HG02943 (cell line): ENCODE measurements at regions not wholly inside any gene's neighbourhood (a gene's known extent, or its start where the extent isn't known, plus 50 kb on each side); places are given as distances from the start of the nearest gene placed in this dataset.

Experiments used
- ATAC-seq: cut with Tn5 transposase; IDR thresholded peaks from one replicate; pipeline ENCODE4 v1.9.1; 2021; ENCODE audit warnings: mild to moderate bottlenecking, low read depth, moderate library complexity; ENCODE audit not compliant: unreplicated experiment

GRCh38 chr4:138927072-138927471, 88.5 kb upstream of the NOCT start:
- no peak for ATAC-seq

- ATAC-seq, result no peak
Observed at GRCh38 chr4:138925495-138925894, 90.1 kb upstream of the NOCT start.

DNA sequence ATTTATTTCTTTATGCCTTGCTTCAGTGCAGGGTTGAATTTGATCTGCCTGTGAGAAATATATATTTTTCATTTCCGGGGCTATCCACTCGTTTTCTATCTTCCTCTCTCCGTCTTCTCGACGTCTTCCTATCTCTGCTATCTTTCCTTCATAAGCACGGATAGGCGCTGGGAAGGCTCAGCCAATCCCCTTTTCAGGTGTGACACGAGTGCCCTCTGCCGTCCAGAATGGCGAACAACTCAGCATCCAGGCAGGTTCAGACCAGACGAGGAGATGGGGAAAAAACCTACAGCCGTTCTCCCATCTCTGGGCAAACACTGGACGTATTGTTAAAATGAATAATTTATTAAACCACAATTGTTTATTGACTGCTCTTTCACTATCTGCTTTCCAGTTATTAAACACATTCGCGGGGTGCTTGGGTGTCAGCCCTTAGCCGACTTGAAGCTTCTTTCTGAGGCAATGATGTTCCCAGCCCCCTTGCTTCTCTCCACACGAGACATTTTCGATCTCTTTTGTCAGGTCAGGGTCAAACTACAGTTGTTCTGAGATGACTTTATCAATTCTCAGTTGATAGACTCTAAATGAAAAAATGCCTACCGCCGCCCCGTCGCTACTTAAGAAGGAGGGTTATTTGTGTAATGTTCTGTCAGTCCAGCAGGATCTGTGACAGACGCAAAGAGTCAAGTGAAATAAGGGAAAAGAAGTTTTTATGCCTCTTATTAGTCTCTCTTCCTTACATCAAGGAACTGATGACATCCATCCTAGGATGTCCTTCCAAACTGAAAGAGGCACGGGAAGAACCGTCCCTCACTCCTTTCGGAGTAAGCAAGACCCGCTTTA, 96.3 kb upstream of the NOCT start:
- ATAC-seq, result no peak

DNA sequence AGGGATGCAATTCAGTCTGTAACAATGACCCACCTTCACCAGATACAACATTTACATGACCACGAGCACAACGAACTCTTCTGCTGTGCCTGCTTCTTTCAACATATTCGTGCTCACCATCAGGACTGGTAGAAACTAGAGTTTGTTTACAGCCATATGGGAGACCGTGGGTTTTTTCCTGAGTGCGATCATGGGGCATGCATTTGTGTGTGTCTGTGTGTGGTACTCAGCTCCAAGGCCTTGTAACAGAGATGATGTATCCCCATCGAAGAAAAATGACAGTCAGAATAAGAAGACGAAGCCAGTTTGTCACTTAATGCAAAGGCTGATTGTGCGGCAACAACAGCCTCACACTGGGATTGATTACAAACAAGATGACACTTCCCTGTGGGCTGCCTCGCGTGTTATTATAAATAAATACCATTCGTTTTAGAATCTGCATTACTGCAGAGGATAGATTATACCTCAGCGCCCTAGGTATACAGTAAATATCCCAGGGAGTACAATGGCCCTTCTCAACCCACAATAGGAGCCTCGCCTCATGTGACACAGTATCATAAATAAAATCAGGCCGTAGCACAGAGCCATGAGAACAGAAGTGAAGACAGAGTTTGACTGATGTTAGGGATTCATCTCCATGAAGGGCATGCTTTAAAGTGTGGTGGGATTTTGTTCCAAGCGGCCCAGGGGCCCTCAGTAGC, 97.3 kb upstream of the NOCT start:
- no peak for ATAC-seq

- no peak for ATAC-seq
Observed at GRCh38 chr4:138916763-138917162, 98.8 kb upstream of the NOCT start.

DNA sequence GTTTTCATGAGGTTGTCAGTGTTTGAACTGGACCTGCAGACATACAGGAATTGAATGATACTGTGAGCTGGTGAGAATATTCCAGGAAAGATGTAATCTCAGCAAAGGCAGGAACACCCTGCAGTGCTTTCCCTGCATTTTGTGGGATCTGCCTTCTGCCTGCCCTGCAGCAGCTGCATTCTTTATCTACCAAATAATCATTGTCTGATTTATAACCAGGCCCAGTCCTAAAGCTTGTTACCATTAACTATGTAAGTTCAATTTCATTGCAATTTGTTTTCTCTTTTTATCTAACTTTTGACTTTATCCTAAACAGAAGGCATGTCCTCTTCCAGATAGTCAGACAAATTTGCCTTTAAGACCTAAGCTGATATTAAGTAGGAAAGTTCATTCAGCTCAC, 99.8 kb upstream of the NOCT start:
- ATAC-seq, result no peak

GRCh38 chr4:138912704-138913340, 102.8 kb upstream of the NOCT start:
- ATAC-seq, result no peak

DNA sequence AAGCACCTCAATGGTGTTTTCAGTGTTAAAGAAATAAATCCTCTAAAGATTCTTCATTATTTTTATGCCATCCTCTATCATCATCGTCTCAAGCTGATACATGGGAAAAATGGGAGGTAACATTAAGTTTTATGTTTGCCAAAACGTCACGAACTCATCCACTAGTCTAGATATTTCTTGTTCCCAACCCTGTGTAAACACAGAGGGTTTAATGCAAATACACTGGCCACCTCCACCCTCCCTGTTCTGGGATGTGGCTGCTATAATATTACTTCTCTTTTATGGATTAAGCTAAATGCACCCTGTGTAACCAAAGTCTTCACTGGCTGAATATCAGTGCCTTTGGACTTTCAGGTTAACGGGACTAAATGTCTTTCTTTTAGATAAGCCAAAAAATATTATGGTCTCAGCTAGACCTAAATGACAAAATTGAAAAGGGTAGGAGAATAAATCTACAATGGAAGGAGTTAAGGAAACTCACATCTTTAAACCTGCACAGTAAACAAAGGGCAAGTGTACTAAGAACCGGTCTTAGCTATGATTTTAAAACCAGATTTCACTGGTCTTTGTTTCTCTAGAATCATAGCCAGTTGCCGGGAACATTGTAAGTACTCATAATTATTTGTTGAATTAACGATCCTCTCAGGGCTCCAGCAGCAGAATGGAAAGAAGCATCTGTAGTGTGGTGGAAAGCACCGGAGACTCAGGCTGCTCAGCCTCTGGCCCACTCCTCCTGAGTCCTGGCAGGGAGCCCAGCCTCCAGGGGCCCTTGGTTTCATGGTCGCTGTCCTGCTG, 103.5 kb upstream of the NOCT start:
- no peak for ATAC-seq

GRCh38 chr4:138910914-138911336, 104.7 kb upstream of the NOCT start:
- ATAC-seq, result no peak

GRCh38 chr4:138910195-138910913, 105.2 kb upstream of the NOCT start:
- no peak for ATAC-seq

DNA sequence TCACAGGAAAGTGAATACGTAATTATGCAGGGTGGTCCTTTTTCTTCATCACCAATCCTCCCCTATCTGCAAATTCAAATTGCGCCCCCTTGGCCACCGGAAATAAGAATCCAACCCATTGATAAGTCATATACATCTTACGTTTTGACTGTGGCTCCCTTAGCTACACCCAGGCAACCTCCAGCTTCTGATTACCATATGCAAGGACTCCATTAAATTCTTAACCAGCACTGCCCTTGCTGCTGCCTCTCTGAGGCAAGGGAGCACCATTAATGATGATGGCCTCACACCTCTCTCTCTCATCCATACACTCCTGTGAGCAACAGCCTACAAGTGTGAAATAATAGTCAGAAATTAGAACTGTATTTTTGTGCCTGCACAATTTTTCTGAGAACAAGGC, 106.0 kb upstream of the NOCT start:
- no peak for ATAC-seq

DNA sequence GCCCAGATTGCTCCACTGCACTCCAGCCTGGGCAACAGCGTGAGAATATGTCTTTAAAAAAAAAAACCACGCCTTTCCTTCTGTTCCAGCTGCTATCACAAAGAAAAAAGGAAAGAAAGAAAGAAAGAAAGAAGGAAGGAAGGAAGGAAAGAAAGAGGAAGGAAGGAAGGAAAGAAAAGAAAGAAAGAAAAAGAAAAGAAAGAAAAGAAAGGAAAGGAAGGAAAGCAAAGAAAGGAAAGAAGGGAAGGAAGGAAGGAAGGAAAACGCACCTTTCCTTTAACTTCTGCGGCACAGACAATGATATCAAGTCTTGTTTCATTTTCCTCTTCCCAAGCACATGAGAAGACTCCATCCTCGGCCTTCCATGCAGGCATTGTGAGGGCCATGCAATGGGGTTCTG, 107.4 kb upstream of the NOCT start:
- ATAC-seq, result no peak

DNA sequence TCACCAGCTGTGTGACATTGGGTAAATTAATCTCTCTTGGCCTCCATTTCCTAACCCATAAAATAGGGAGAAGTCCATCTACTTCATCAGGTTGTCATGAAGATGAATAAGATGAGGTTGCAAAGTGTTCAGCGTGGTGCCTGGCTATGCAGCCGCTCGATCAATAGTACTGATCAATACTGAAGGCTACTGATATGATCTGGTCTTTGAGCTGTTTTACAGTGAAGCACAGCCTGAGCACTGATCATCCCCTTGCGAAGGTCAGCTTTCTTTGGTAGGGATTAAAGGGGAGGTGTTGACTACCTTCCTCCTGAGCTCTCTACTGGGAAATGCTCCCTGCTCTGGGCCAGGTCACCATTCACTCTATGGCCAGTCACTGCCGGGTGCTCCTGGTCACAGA, 108.4 kb upstream of the NOCT start:
- no peak for ATAC-seq

DNA sequence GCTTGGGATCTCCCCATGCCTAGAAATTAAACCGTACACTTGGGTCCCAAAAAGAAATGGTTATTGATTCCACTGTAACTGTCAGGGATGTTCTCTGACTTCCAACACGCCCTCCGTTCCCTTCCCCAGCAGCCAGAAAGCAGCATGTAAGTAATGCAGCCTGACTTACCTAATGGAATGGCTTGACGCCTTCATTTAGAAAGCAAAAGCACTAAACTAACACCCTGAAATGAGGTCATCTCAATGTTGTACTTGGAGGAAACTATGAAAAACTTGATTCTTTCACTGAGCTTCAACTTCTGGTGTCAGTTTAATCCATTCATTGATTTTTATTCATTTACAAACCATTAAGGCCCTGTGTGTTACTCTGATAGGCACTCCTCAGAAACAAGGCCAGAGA, 110.8 kb upstream of the NOCT start:
- ATAC-seq, result no peak

DNA sequence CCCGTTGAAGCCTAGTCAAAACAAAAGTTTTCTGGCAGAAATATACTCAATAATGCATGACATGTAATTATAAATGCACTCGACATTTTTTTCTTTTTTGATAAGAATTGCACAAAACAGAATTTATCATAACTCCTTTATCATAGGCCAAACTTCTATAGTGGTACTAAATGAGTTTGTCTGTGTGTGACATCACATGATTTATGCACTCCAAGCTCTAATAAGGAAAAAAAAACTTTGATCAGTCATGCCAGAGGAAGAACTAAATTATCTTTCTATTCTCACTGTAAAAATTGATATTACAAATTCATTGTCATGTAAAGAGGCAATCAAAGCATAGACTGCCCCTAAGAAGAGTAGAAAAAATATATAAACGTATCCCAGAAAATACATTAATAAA, 112.4 kb upstream of the NOCT start:
- ATAC-seq, result no peak

- ATAC-seq, result no peak
Observed at GRCh38 chr4:138902705-138903104, 112.9 kb upstream of the NOCT start.

- ATAC-seq, result no peak
Observed at GRCh38 chr4:138901177-138901576, 114.4 kb upstream of the NOCT start.

- no peak for ATAC-seq
Observed at GRCh38 chr4:138899999-138900398, 115.6 kb upstream of the NOCT start.

GRCh38 chr4:138898282-138898681, 117.3 kb upstream of the NOCT start:
- no peak for ATAC-seq

GRCh38 chr4:138897811-138898226, 117.8 kb upstream of the NOCT start:
- ATAC-seq, result no peak
